A549 (cell line): ENCODE measurements at regions not wholly inside any gene's neighbourhood (a gene's known extent, or its start where the extent isn't known, plus 50 kb on each side); places are given as distances from the start of the nearest gene placed in this dataset.

ENCODE experiments used
- ATAC-seq, 2 experiments: fragments of 200-7000 bp in 1 of 2; fragments of >200 bp in 1 of 2; cut with Nextera tagmentation in 1 of 2; cut with Tn5 transposase in 1 of 2; 3 replicates each; pipeline versions ENCODE4 v1.8.0 to v1.9.1; 2018 to 2020; ENCODE audit warnings: mild to moderate bottlenecking in 1 of 2, moderate library complexity in 1 of 2
- CTCF ChIA-PET: fragments of 300-600 bp; sonication (Branson Sonifier 250); formaldehyde crosslinking; extraction: SDS; loops from one replicate; lab custom pipeline; 2021; ENCODE audit warnings: antibody characterized with exemption, inconsistent platforms; lab: Yijun Ruan, JAX
- POLR2A ChIA-PET: fragments of 350-600 bp; formaldehyde crosslinking; extraction: SDS; loops from one replicate; lab custom pipeline; 2021; ENCODE audit warnings: antibody characterized with exemption, inconsistent platforms; lab: Yijun Ruan, JAX
- DNase-seq, 2 experiments: peaks; one replicate each; pipeline versions ENCODE4 v3.0.0 to v3.0.0-alpha.2; 2011 to 2016; ENCODE audit warnings: low read depth in 1 of 2, low spot score in 1 of 2
- FAIRE-seq: peaks from 2 replicates; lab custom pipeline; 2011; peaks lifted over from hg19 to GRCh38; lab: Jason Lieb, UNC
- H3K27ac ChIP-seq, 2 experiments: fragments of >200 bp; sonication (Bioruptor Twin); formaldehyde crosslinking; 3 replicates each; pipeline ENCODE4 v1.5.1; 2016 to 2017
- H3K4me1 ChIP-seq: fragments of >200 bp; sonication (Bioruptor Twin); formaldehyde crosslinking; 3 replicates; pipeline ENCODE4 v1.6.1; 2016
- H3K4me2 ChIP-seq: fragments of >200 bp; sonication (Bioruptor Twin); formaldehyde crosslinking; 3 replicates; pipeline ENCODE4 v1.6.1; 2016
- H3K4me3 ChIP-seq: fragments of >200 bp; sonication (Bioruptor Twin); formaldehyde crosslinking; 3 replicates; pipeline ENCODE4 v1.5.1; 2016
- H3K9me3 ChIP-seq: fragments of >200 bp; sonication (Bioruptor Twin); formaldehyde crosslinking; 3 replicates; pipeline ENCODE4 v1.6.1; 2016
- ATOH8 ChIP-seq: fragments of 250-450 bp; sonication (Bioruptor Pico); IDR thresholded peaks from 2 replicates; pipeline ENCODE4 v1.5.0; 2020; ENCODE audit warnings: low read depth, mild to moderate bottlenecking, moderate library complexity
- BHLHE40 ChIP-seq: IDR thresholded peaks from 2 replicates; pipeline ENCODE4 v1.6.1; 2012; ENCODE audit warnings: low read depth, low read length, inconsistent platforms
- CBX2 ChIP-seq: fragments of 200-600 bp; sonication (generic); IDR thresholded peaks from 2 replicates; pipeline ENCODE4 v1.6.1; 2016; ENCODE audit warnings: low read depth, mild to moderate bottlenecking, borderline replicate concordance
- E2F6 ChIP-seq: IDR thresholded peaks from 2 replicates; pipeline ENCODE4 v1.6.1; 2012; ENCODE audit warnings: low read depth, borderline replicate concordance
- EHMT2 ChIP-seq: fragments of 200-600 bp; sonication (generic); IDR thresholded peaks from 2 replicates; pipeline ENCODE4 v1.6.1; 2016; ENCODE audit warnings: antibody characterized with exemption, low read depth, mild to moderate bottlenecking, moderate library complexity
- ELK1 ChIP-seq: fragments of 150-350 bp; IDR thresholded peaks from 2 replicates; pipeline ENCODE4 v1.6.1; 2014; ENCODE audit warnings: low read depth, mild to moderate bottlenecking, low read length
- EP300 ChIP-seq, 2 experiments: fragments of >200 bp; sonication (Bioruptor Twin); formaldehyde crosslinking; IDR thresholded peaks; 2 replicates in 1 of 2; 3 replicates in 1 of 2; pipeline ENCODE4 v1.6.1; 2016 to 2017
- FOXS1 ChIP-seq: fragments of 250-450 bp; sonication (Bioruptor Pico); IDR thresholded peaks from 2 replicates; pipeline ENCODE4 v1.5.0; 2020; ENCODE audit warnings: mild to moderate bottlenecking, moderate library complexity
- GATA3 ChIP-seq: IDR thresholded peaks from 2 replicates; pipeline ENCODE4 v1.6.1; 2012; ENCODE audit warnings: borderline replicate concordance
- HDAC2 ChIP-seq: fragments of 200-600 bp; sonication (generic); IDR thresholded peaks from 2 replicates; pipeline ENCODE4 v1.6.1; 2016
- HES2 ChIP-seq: fragments of >200 bp; sonication (Bioruptor Twin); formaldehyde crosslinking; IDR thresholded peaks from 2 replicates; pipeline ENCODE4 v1.6.1; 2016
- JUN ChIP-seq, 2 experiments: fragments of >200 bp; sonication (Bioruptor Twin); formaldehyde crosslinking; IDR thresholded peaks; 2 replicates in 1 of 2; 3 replicates in 1 of 2; pipeline ENCODE4 v1.6.1; 2016 to 2017
- JUNB ChIP-seq: fragments of >200 bp; sonication (Bioruptor Twin); formaldehyde crosslinking; IDR thresholded peaks from 2 replicates; pipeline ENCODE4 v1.6.1; 2016
- KDM1A ChIP-seq: fragments of 200-600 bp; sonication (generic); IDR thresholded peaks from 2 replicates; pipeline ENCODE4 v1.6.1; 2016; ENCODE audit warnings: low read depth, mild to moderate bottlenecking
- MAX ChIP-seq: IDR thresholded peaks from 2 replicates; pipeline ENCODE4 v1.6.1; 2012
- MYC ChIP-seq: IDR thresholded peaks from 2 replicates; pipeline ENCODE4 v1.6.1; 2012; ENCODE audit warnings: mild to moderate bottlenecking, inconsistent platforms, low read length, improper control_type of control experiment, borderline replicate concordance
- PBX3 ChIP-seq: IDR thresholded peaks from 2 replicates; pipeline ENCODE4 v1.6.1; 2012
- RAD21 ChIP-seq, 2 experiments: fragments of >200 bp in 1 of 2; sonication (Bioruptor Twin) in 1 of 2; formaldehyde crosslinking in 1 of 2; IDR thresholded peaks in 1 of 2; conservative IDR thresholded peaks in 1 of 2; 2 replicates in 1 of 2; 3 replicates in 1 of 2; pipeline ENCODE4 v1.6.1; 2012 to 2018; ENCODE audit warnings: inconsistent platforms in 1 of 2
- SREBF2 ChIP-seq: fragments of 450-650 bp; IDR thresholded peaks from 2 replicates; pipeline ENCODE4 v1.6.1; 2014; ENCODE audit warnings: mild to moderate bottlenecking, moderate library complexity
- TFCP2L1 ChIP-seq: fragments of 250-450 bp; sonication (Bioruptor Pico); IDR thresholded peaks from 2 replicates; pipeline ENCODE4 v1.5.0; 2021; ENCODE audit warnings: mild to moderate bottlenecking
- ZFP36 ChIP-seq: fragments of 450-650 bp; IDR thresholded peaks from 2 replicates; pipeline ENCODE4 v1.6.1; 2014; ENCODE audit warnings: borderline replicate concordance; ENCODE audit not compliant: partially characterized antibody
- ZNF302 ChIP-seq: fragments of 250-450 bp; sonication (Bioruptor Pico); IDR thresholded peaks from 2 replicates; pipeline ENCODE4 v1.9.0; 2021; ENCODE audit warnings: inconsistent platforms, mild to moderate bottlenecking, moderate library complexity
- ZSCAN20 ChIP-seq: fragments of 250-450 bp; sonication (Bioruptor Pico); IDR thresholded peaks from 2 replicates; pipeline ENCODE4 v1.8.0; 2022; ENCODE audit warnings: mild to moderate bottlenecking, moderate library complexity
- WGBS: methylation state at CpG from one replicate; pipeline ENCODE4 v1.1.6; 2017; ENCODE audit errors: missing lambda C conversion rate; 5-methylcytosine and 5-hydroxymethylcytosine counted together

GRCh38 chr1:199279872-199280645 lies 641.2 kb downstream of the PTPRC start:
- FAIRE-seq (no peak), DNase-seq (no peak), ATAC-seq (0 out of 6 replicates have a peak, but pooled peaks of 1 of the 2 experiments have one; percentile 30)
- POLR2A ChIA-PET, result no interaction called here
- Histone ChIP-seq H3K4me1 (no peaks in the 10 kb centered on the region), H3K4me3 (no peak overlapping the region), H3K4me2 (no peak overlapping the region), H3K9me3 (no peaks in the 10 kb centered on the region), H3K27ac (no peak overlapping the region)
- WGBS, result 46% methylated on average over 3 of the region's 3 CpGs
- no peak for TF ChIP-seq JUN (IDR thresholded peaks at IDR 0.05)
- TF ChIP-seq ELK1, result no peak
- TF ChIP-seq PBX3, result no peak
- no peak for TF ChIP-seq ZFP36
- TF ChIP-seq MYC, result no peak
- TF ChIP-seq EP300 (IDR thresholded peaks at IDR 0.05), result no peak
- TF ChIP-seq KDM1A, result no peak
- no peak for TF ChIP-seq FOXS1 (CRISPR knock-in tag)
- no peak for TF ChIP-seq HES2
- no peak for TF ChIP-seq CBX2
- no peak for TF ChIP-seq GATA3
- no peak for TF ChIP-seq TFCP2L1 (CRISPR knock-in tag)
- no peak for TF ChIP-seq ZSCAN20 (CRISPR knock-in tag)
- TF ChIP-seq HDAC2, result no peak
- no peak for TF ChIP-seq BHLHE40
- TF ChIP-seq RAD21 (conservative IDR thresholded peaks at IDR 0.05 in 1 of 2, IDR thresholded peaks at IDR 0.05 in 1 of 2), result no peak
- CTCF ChIA-PET, result no interaction called here

GRCh38 chr1:199282751-199283305 lies 644.0 kb downstream of the PTPRC start:
- no peak for TF ChIP-seq SREBF2
- TF ChIP-seq EHMT2, result no peak
- TF ChIP-seq HDAC2, result no peak
- TF ChIP-seq ATOH8 (CRISPR knock-in tag), result no peak
- TF ChIP-seq E2F6, result no peak
- no peak for TF ChIP-seq MAX
- TF ChIP-seq KDM1A, result no peak
- TF ChIP-seq ZNF302, result no peak
- TF ChIP-seq JUNB, result no peak
- no peak for DNase-seq
- POLR2A ChIA-PET, result no interaction called here
- Histone ChIP-seq H3K27ac (no peak overlapping the region), H3K4me1 (no peaks in the 10 kb centered on the region), H3K4me3 (no peak overlapping the region), H3K9me3 (no peaks in the 10 kb centered on the region), H3K4me2 (no peak overlapping the region)
- no peak for FAIRE-seq
- no peak for ATAC-seq
- CTCF ChIA-PET, result interaction anchor here (0.6 kb wide), 1 partner anchor 266 kb away, joined by 3 read pairs; no protein-coding TSS in a partner anchor
- 33% methylated on average over 3 of the region's 3 CpGs for WGBS
